CD14-positive monocyte (primary cell): ENCODE measurements at regions not wholly inside any gene's neighbourhood (a gene's known extent, or its start where the extent isn't known, plus 50 kb on each side); places are given as distances from the start of the nearest gene placed in this dataset.

ENCODE experiments used
- DNase-seq, 3 donors: peaks; one replicate each; pipeline ENCODE4 v3.0.0-alpha.2; 2011 to 2022
- H2AFZ ChIP-seq: 2 replicates; pipeline ENCODE4 v1.6.0; 2012; ENCODE audit warnings: mild to moderate bottlenecking, low read depth, low read length, inconsistent platforms; ENCODE audit not compliant: insufficient read depth, poor library complexity, severe bottlenecking
- H3K27ac ChIP-seq, 2 donors: 1 replicate in 1 of 2; 2 replicates in 1 of 2; pipeline ENCODE4 v1.5.1; 2012 to 2013; ENCODE audit warnings: low read length in 2 of 2, control low read depth in 1 of 2, inconsistent platforms in 1 of 2, low read depth in 1 of 2, mild to moderate bottlenecking in 1 of 2
- H3K27me3 ChIP-seq, 2 donors: one replicate each; pipeline versions ENCODE4 v1.6.0 to v1.6.1; 2011 to 2013; ENCODE audit warnings: low read length in 2 of 2; ENCODE audit not compliant: control insufficient read depth in 2 of 2, insufficient read depth in 2 of 2
- H3K36me3 ChIP-seq, 2 donors: replicated peaks in 1 of 2; 1 replicate in 1 of 2; 2 replicates in 1 of 2; pipeline versions ENCODE4 v1.5.1 to v1.6.1; 2012 to 2013; ENCODE audit warnings: low read length in 2 of 2, control low read depth in 1 of 2, inconsistent platforms in 1 of 2, mild to moderate bottlenecking in 1 of 2; ENCODE audit not compliant: insufficient read depth in 2 of 2, control insufficient read depth in 1 of 2
- H3K4me1 ChIP-seq, 2 donors: 1 replicate in 1 of 2; 2 replicates in 1 of 2; pipeline versions ENCODE4 v1.5.1 to v1.6.1; 2012 to 2013; ENCODE audit warnings: low read length in 2 of 2, control low read depth in 1 of 2, inconsistent platforms in 1 of 2, mild to moderate bottlenecking in 1 of 2, moderate library complexity in 1 of 2; ENCODE audit not compliant: insufficient read depth in 2 of 2, control insufficient read depth in 1 of 2
- H3K4me2 ChIP-seq: replicated peaks from 2 replicates; pipeline ENCODE3; 2012; ENCODE audit warnings: low read length, moderate library complexity, mild to moderate bottlenecking; ENCODE audit not compliant: poor library complexity, severe bottlenecking; ENCODE audit errors: extremely low read depth
- H3K4me3 ChIP-seq, 3 experiments: fragments of 200-600 bp in 1 of 3; sonication (generic) in 1 of 3; replicated peaks in 1 of 3; 1 replicate in 2 of 3; 2 replicates in 1 of 3; pipeline ENCODE4 v1.5.1; 2011 to 2013; ENCODE audit warnings: low read length in 3 of 3, mild to moderate bottlenecking in 3 of 3, control low read depth in 2 of 3, low read depth in 2 of 3, inconsistent platforms in 1 of 3, moderate library complexity in 1 of 3
- H3K79me2 ChIP-seq: 2 replicates; pipeline ENCODE4 v1.6.0; 2012; ENCODE audit warnings: mild to moderate bottlenecking, control low read depth, inconsistent platforms, low read length, moderate library complexity; ENCODE audit not compliant: insufficient read depth
- H3K9ac ChIP-seq: 2 replicates; pipeline ENCODE4 v1.6.0; 2017; ENCODE audit warnings: low read length, mild to moderate bottlenecking; ENCODE audit not compliant: insufficient read depth, poor library complexity, severe bottlenecking
- H3K9me3 ChIP-seq, 2 donors: replicated peaks in 1 of 2; 1 replicate in 1 of 2; 2 replicates in 1 of 2; pipeline versions ENCODE4 v1.5.1 to v1.6.1; 2012 to 2013; ENCODE audit warnings: low read length in 2 of 2, control low read depth in 1 of 2; ENCODE audit not compliant: control insufficient read depth in 1 of 2, insufficient read depth in 1 of 2
- H4K20me1 ChIP-seq: 2 replicates; pipeline ENCODE4 v1.6.0; 2012; ENCODE audit warnings: mild to moderate bottlenecking, low read length, control low read depth, moderate library complexity; ENCODE audit not compliant: insufficient read depth
- H3K27ac Mint-ChIP-seq, 7 donors: one replicate each; pipeline ENCODE4 v1.8.0; 2020; ENCODE audit warnings: mild to moderate bottlenecking in 7 of 7, mixed read lengths in 7 of 7, moderate library complexity in 6 of 7, inconsistent platforms in 2 of 7
- H3K27me3 Mint-ChIP-seq, 3 donors: one replicate each; pipeline ENCODE4 v1.8.0; 2021 to 2022; ENCODE audit warnings: low read depth in 3 of 3, mild to moderate bottlenecking in 3 of 3, mixed read lengths in 3 of 3, moderate library complexity in 3 of 3, inconsistent platforms in 1 of 3
- H3K36me3 Mint-ChIP-seq, 2 donors: one replicate each; pipeline ENCODE4 v1.8.0; 2020; ENCODE audit warnings: mixed read lengths in 2 of 2, inconsistent platforms in 1 of 2, mild to moderate bottlenecking in 1 of 2
- H3K4me1 Mint-ChIP-seq: one replicate; pipeline ENCODE4 v1.8.0; 2020; ENCODE audit warnings: mild to moderate bottlenecking, mixed read lengths
- H3K4me3 Mint-ChIP-seq, 2 donors: one replicate each; pipeline ENCODE4 v1.8.0; 2020; ENCODE audit warnings: mild to moderate bottlenecking in 2 of 2, mixed read lengths in 2 of 2, moderate library complexity in 1 of 2
- H3K9me3 Mint-ChIP-seq, 7 donors: one replicate each; pipeline ENCODE4 v1.8.0; 2020 to 2022; ENCODE audit warnings: mixed read lengths in 7 of 7, mild to moderate bottlenecking in 6 of 7, moderate library complexity in 6 of 7, inconsistent platforms in 2 of 7
- WGBS: methylation state at CpG from one replicate; pipeline ENCODE4 v1.1.5; 2013; ENCODE audit warnings: missing lambda C conversion rate; ENCODE audit not compliant: insufficient coverage; 5-methylcytosine and 5-hydroxymethylcytosine counted together
- intact Hi-C, 2 donors: fragments of 100-400 bp; cut with micrococcal nuclease; formaldehyde crosslinking; loops; one replicate each; pipeline versions ENCODE4 v1.15.0 to v1.15.1; 2023
- TF ChIP-seq, protein P1 (sequence below): fragments of 200-600 bp; IDR thresholded peaks from one replicate; pipeline ENCODE4 v1.8.0; 2022; ENCODE audit warnings: antibody characterized with exemption, mild to moderate bottlenecking

DNA sequence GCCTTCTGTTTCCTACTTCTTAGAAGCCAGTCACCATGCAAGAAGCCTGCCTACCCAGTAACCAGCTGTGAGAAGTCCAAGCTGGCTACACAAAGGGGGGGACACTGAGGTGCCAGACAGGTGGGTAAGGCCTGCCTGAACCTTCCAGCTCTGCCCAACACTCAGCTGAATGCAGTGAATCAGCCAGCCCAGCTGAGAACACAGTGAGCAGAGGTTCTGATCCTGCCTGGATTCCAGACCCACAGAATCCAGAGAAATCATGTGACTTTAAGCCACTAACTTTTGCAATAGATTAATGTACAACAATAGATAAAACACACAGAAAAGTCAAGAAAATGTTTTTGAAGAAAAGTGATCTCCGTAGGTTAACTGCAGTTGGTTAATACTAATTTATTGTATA is 151.7 kb downstream of the EFNB2 start:
- H3K36me3 Mint-ChIP-seq: no peaks in the 10 kb centered on the region
- intact Hi-C loops: no loop called here
- no peak for DNase-seq
- H3K4me3 Mint-ChIP-seq: no peak overlapping the region
- Histone ChIP-seq H4K20me1 (no peaks in the 10 kb centered on the region), H2AFZ (no peak overlapping the region), H3K9me3 (no peaks in the 10 kb centered on the region), H3K27ac (no peak overlapping the region), H3K79me2 (no peaks in the 10 kb centered on the region), H3K4me1 (no peaks in the 10 kb centered on the region), H3K36me3 (no peaks in the 10 kb centered on the region), H3K27me3 (no peaks in the 10 kb centered on the region), H3K4me3 (no peak overlapping the region), H3K4me2 (no peak overlapping the region), H3K9ac (no peak overlapping the region)
- H3K4me1 Mint-ChIP-seq: no peaks in the 10 kb centered on the region
- peaks cover 0 to 2% (median 0%) of the 10 kb centered on the region in 7 donors for H3K9me3 Mint-ChIP-seq
- no peak overlapping the region for H3K27ac Mint-ChIP-seq
- H3K27me3 Mint-ChIP-seq: peaks cover 2 to 3% (median 3%) of the 10 kb centered on the region in 3 donors
- TF ChIP-seq, protein P1, sequence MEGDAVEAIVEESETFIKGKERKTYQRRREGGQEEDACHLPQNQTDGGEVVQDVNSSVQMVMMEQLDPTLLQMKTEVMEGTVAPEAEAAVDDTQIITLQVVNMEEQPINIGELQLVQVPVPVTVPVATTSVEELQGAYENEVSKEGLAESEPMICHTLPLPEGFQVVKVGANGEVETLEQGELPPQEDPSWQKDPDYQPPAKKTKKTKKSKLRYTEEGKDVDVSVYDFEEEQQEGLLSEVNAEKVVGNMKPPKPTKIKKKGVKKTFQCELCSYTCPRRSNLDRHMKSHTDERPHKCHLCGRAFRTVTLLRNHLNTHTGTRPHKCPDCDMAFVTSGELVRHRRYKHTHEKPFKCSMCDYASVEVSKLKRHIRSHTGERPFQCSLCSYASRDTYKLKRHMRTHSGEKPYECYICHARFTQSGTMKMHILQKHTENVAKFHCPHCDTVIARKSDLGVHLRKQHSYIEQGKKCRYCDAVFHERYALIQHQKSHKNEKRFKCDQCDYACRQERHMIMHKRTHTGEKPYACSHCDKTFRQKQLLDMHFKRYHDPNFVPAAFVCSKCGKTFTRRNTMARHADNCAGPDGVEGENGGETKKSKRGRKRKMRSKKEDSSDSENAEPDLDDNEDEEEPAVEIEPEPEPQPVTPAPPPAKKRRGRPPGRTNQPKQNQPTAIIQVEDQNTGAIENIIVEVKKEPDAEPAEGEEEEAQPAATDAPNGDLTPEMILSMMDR: no peak
- no CpG with 5 or more reads among the region's 1 CpG for WGBS

DNA sequence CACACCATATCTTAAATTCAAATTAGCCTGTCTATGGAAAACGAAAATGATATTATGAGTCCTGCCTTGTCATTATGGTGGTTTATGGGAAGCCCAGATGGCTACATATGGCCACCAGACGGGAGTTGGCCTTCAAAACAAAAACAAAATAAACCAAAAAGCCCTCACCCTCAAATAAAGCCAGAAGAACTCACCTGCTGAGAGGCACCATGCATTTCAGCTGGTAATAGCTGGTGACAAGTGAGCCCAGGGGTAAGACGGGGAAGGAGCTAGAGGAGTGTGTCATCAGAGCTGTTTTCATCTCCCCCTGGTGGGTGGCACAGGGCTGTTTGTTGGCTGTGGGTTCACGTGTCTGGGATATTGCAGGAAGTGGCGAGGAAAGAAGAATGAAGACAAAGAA is 152.9 kb downstream of the EFNB2 start:
- Mint-ChIP-seq H3K27ac (no peak overlapping the region), H3K36me3 (no peaks in the 10 kb centered on the region), H3K27me3 (peaks cover 2 to 3% (median 3%) of the 10 kb centered on the region in 3 donors), H3K9me3 (peaks cover 0 to 2% (median 0%) of the 10 kb centered on the region in 7 donors), H3K4me3 (no peak overlapping the region), H3K4me1 (no peaks in the 10 kb centered on the region)
- Histone ChIP-seq H3K9ac (no peak overlapping the region), H2AFZ (no peak overlapping the region), H3K27ac (no peak overlapping the region), H3K4me3 (no peak overlapping the region), H3K79me2 (no peaks in the 10 kb centered on the region), H3K4me1 (no peaks in the 10 kb centered on the region), H3K27me3 (no peaks in the 10 kb centered on the region), H3K4me2 (no peak overlapping the region), H3K9me3 (no peaks in the 10 kb centered on the region), H4K20me1 (no peaks in the 10 kb centered on the region), H3K36me3 (no peaks in the 10 kb centered on the region)
- intact Hi-C loops: no loop called here
- DNase-seq: no peak
- TF ChIP-seq, protein P1: no peak
- 86% methylated on average over 1 of the region's 5 CpGs for WGBS
